ENCODE measurements at regions not wholly inside any gene's neighbourhood (a gene's known extent, or its start where the extent isn't known, plus 50 kb on each side); places are given as distances from the start of the nearest gene placed in this dataset.
"Not testable (repeated sequence)": the region's sequence is repeated elsewhere in the genome, so short reads cannot be mapped to it uniquely, and the experiment has no call there.

DNA sequence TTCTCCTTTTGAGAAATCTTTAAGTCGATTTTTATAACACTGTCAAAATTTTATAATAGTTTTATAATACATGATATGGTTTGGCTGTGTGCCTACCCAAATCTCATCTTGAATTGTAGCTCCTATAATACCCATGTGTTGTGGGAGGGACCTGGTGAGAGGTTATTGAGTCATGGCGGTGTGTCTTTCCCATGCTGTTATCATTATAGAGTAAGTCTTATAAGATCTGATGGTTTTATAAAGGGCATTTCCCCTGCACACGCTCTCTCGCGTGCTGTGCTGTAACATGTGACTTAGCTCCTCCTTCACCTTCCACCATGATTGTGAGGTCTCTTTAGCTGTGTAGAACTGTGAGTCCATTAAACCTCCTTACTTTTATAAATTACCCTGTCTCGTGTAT is 364.0 kb upstream of the SPANXN4 start:
- Histone ChIP-seq H3K4me3 (no peak overlapping the region), H3K27ac (no peak overlapping the region), H3K9me3 (no peaks in the 10 kb centered on the region), H3K27me3 (no peaks in the 10 kb centered on the region), H3K4me1 (no peaks in the 10 kb centered on the region), H3K36me3 (no peaks in the 10 kb centered on the region)
- DNase-seq: no peak
- intact Hi-C loops (cut with DNase I; ENCODE audit: low total_unique reads): no loop called here
- no peak for TF ChIP-seq CTCF (IDR thresholded peaks at IDR 0.05)

- no peak for DNase-seq
- no peak for TF ChIP-seq CTCF (IDR thresholded peaks at IDR 0.05)
- H3K4me3 ChIP-seq: no peak overlapping the region
- no peaks in the 10 kb centered on the region for H3K4me1 ChIP-seq
- H3K9me3 ChIP-seq: no peaks in the 10 kb centered on the region
- no peaks in the 10 kb centered on the region for H3K36me3 ChIP-seq
- H3K27me3 ChIP-seq: no peaks in the 10 kb centered on the region
- intact Hi-C loops (cut with DNase I; ENCODE audit: low total_unique reads): no loop called here
- H3K27ac ChIP-seq: no peak overlapping the region
These were observed 370.2 kb upstream of the SPANXN4 start for GRCh38 chrX:142655507-142655906.

DNA sequence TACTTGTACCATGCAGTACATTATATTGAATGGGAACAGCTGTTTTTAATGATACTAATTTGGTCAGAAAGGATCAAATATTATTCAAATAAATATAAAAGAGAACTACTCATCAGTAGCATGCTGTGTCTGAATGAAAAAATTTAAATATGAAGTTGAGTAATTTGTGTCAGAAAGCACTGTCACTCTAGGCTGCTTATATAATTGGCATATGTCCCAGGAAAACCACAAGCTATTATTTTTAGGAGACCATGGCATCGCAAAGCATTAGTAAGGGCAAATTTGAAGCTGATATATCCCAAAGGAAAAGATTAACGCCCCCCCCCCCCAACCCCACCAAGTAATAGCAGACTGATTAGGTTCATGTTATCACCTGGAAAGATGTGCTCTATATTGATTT is 388.5 kb upstream of the SPANXN4 start:
- Histone ChIP-seq H3K4me1 (no peaks in the 10 kb centered on the region), H3K36me3 (no peaks in the 10 kb centered on the region), H3K27ac (no peak overlapping the region), H3K4me3 (no peak overlapping the region), H3K27me3 (no peaks in the 10 kb centered on the region), H3K9me3 (no peaks in the 10 kb centered on the region)
- TF ChIP-seq CTCF (IDR thresholded peaks at IDR 0.05): no peak
- no peak for DNase-seq
- intact Hi-C loops (cut with DNase I; ENCODE audit: low total_unique reads): no loop called here

- no peaks in the 10 kb centered on the region for H3K27me3 ChIP-seq
- H3K36me3 ChIP-seq: no peaks in the 10 kb centered on the region
- intact Hi-C loops (cut with DNase I; ENCODE audit: low total_unique reads): no loop called here
- H3K27ac ChIP-seq: no peak overlapping the region
- no peak for TF ChIP-seq CTCF (IDR thresholded peaks at IDR 0.05)
- H3K4me3 ChIP-seq: no peak overlapping the region
- H3K9me3 ChIP-seq: no peaks in the 10 kb centered on the region
- DNase-seq: no peak
- H3K4me1 ChIP-seq: no peaks in the 10 kb centered on the region
These were observed 409.1 kb upstream of the SPANXN4 start for GRCh38 chrX:142616636-142617035.

DNA sequence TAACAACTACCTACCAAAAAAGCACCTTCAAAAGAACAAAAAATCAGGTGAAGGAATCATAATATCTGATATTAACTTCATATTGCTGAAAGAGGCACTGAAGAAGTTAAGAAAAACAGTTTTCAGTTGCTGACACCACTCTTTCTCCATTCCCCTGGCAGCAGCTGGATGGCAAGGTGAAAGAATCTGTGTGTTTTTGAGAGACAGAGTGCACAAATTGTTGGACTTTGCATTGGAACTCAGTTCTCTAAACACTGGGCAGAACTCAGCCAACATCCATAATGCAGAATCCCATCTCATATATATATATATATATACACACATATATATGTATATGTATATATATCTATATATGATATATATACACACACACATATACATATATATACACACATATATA is 408.3 kb upstream of the MAGEC2 start:
- TF ChIP-seq CTCF (IDR thresholded peaks at IDR 0.05): no peak
- no peak for DNase-seq
- Histone ChIP-seq H3K36me3 (no peaks in the 10 kb centered on the region), H3K9me3 (no peaks in the 10 kb centered on the region), H3K27ac (no peak overlapping the region), H3K4me1 (no peaks in the 10 kb centered on the region), H3K4me3 (no peak overlapping the region), H3K27me3 (no peaks in the 10 kb centered on the region)
- intact Hi-C loops (cut with DNase I; ENCODE audit: low total_unique reads): no loop called here

DNA sequence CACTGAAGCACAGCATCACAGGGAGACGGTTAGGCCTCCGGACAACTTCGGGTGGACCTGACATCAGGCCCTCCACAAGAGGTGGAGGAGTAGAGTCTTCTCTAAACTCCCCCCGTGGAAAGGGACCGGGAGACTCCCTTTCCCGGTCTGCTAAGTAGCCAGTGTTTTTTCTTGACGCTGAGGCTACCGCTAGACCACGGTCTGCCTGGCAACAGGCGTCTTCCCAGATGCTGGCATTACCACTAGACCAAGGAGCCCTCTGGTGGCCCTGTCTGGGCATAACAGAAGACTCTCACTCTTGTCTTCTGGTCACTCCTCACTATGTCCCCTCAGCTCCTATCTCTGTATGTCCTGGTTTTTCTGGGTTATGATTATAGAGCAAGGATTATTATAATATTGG is 401.5 kb upstream of the MAGEC2 start:
- H3K36me3 ChIP-seq; intact Hi-C loops (cut with DNase I; ENCODE audit: low total_unique reads); H3K4me3 ChIP-seq; DNase-seq; H3K27ac ChIP-seq; H3K4me1 ChIP-seq; H3K27me3 ChIP-seq; H3K9me3 ChIP-seq: not testable (repeated sequence)
- TF ChIP-seq CTCF (IDR thresholded peaks at IDR 0.05): peak in 1 of 2 experiments; percentile 13
